SW480 (cell line): ENCODE measurements at regions not wholly inside any gene's neighbourhood (a gene's known extent, or its start where the extent isn't known, plus 50 kb on each side); places are given as distances from the start of the nearest gene placed in this dataset.

Source experiments
- DNase-seq: peaks from one replicate; pipeline ENCODE4 v3.0.0-alpha.2; 2016; ENCODE audit warnings: low spot score

- peak; percentile 14 for DNase-seq
Observed at GRCh38 chrX:119181491-119181890, 53.9 kb upstream of the KIAA1210 start.

- DNase-seq: no peak
Observed at GRCh38 chrX:119186194-119186593, 49.9 kb upstream of the PGRMC1 start.
